ENCODE measurements at regions not wholly inside any gene's neighbourhood (a gene's known extent, or its start where the extent isn't known, plus 50 kb on each side); places are given as distances from the start of the nearest gene placed in this dataset.

GRCh38 chr5:12399868-12400267, 495.6 kb upstream of the CTNND2 start:
- TF ChIP-seq CTCF (IDR thresholded peaks at IDR 0.05; ENCODE audit: insufficient read depth, low read length) (no peak), SPI1 (IDR thresholded peaks at IDR 0.05; ENCODE audit: borderline replicate concordance, low read depth) (no peak), REST (IDR thresholded peaks at IDR 0.05; ENCODE audit: insufficient replicate concordance, low read depth) (no peak), POLR2AphosphoS5 (IDR thresholded peaks at IDR 0.05; ENCODE audit: low read depth) (no peak)
